ENCODE measurements at regions not wholly inside any gene's neighbourhood (a gene's known extent, or its start where the extent isn't known, plus 50 kb on each side); places are given as distances from the start of the nearest gene placed in this dataset.

- no peak overlapping the region for H4K91ac ChIP-seq (replicated peaks; ENCODE audit: insufficient read length, low read length)
- no peak overlapping the region for H3K23ac ChIP-seq (ENCODE audit: insufficient read length)
- DNase-seq (ENCODE audit: low read depth in 1 of 2, low spot score in 2 of 2) (no peak), FAIRE-seq (no peak)
- H3K56ac ChIP-seq (replicated peaks; ENCODE audit: insufficient read length, low read depth, low read length): no peak overlapping the region
- H3K18ac ChIP-seq (ENCODE audit: extremely low read depth, low read length): no peak overlapping the region
- H4K8ac ChIP-seq (ENCODE audit: extremely low read depth, insufficient read depth, low read length): no peak overlapping the region
- H3K9me3 ChIP-seq (ENCODE audit: insufficient read depth in 2 of 2, low read depth in 1 of 2, low read length in 1 of 2): no peaks in the 10 kb centered on the region
- H3K27me3 ChIP-seq (replicated peaks in 1 of 4; ENCODE audit: control insufficient read depth in 3 of 4, extremely low read depth in 1 of 4, insufficient read depth in 3 of 4, low read length in 3 of 4): no peaks in the 10 kb centered on the region
- no peak overlapping the region for H2AK5ac ChIP-seq (ENCODE audit: low read depth, low read length)
- no peak overlapping the region for H3K14ac ChIP-seq (ENCODE audit: insufficient read length)
- H2AFZ ChIP-seq (ENCODE audit: low read length): no peak overlapping the region
- no peaks in the 10 kb centered on the region for H3K79me2 ChIP-seq (ENCODE audit: control insufficient read depth in 1 of 2, insufficient read depth in 2 of 2, low read length in 2 of 2)
- H2BK120ac ChIP-seq (replicated peaks; ENCODE audit: low read depth, low read length): no peak overlapping the region
- no peak overlapping the region for H2BK20ac ChIP-seq (ENCODE audit: low read length)
- H3K79me1 ChIP-seq (ENCODE audit: low read depth, low read length): no peaks in the 10 kb centered on the region
- H3K4ac ChIP-seq (replicated peaks; ENCODE audit: insufficient read length, low read depth, low read length): no peak overlapping the region
- H2BK15ac ChIP-seq (ENCODE audit: low read length): no peak overlapping the region
- ChIA-PET POLR2A (ENCODE audit: partially characterized antibody) (no interaction called here), CTCF (ENCODE audit: partially characterized antibody) (interaction anchor here (0.6 kb wide), 1 partner anchor 1120 kb away, joined by 3 read pairs; no protein-coding TSS in a partner anchor)
- no peaks in the 10 kb centered on the region; the same call in 1 of the 2 replicates for H3K23me2 ChIP-seq (ENCODE audit: low read depth, low read length)
- H3K36me3 ChIP-seq (ENCODE audit: control insufficient read depth in 2 of 4, insufficient read depth in 4 of 4, low read length in 3 of 4): no peaks in the 10 kb centered on the region
- no peak overlapping the region for H4K5ac ChIP-seq (ENCODE audit: insufficient read length, low read depth, low read length)
- no peak overlapping the region for H3K9ac ChIP-seq (replicated peaks in 1 of 4; ENCODE audit: extremely low read depth in 1 of 4, low read depth in 3 of 4, low read length in 3 of 4)
- 69% methylated on average over 4 of the region's 4 CpGs; no CpG with 5 or more reads in 1 of the 2 experiments for WGBS, 2 experiments (ENCODE audit: extremely low coverage in 1 of 2, insufficient coverage in 1 of 2, insufficient read length in 1 of 2, insufficient replicate concordance in 2 of 2, low coverage in 1 of 2, low lambda C conversion rate in 2 of 2, missing lambda C conversion rate in 1 of 2)
- H3K4me1 ChIP-seq (replicated peaks in 1 of 4; ENCODE audit: control insufficient read depth in 3 of 4, insufficient read depth in 4 of 4, low read length in 3 of 4): no peaks in the 10 kb centered on the region
- no peak overlapping the region for H2BK12ac ChIP-seq (ENCODE audit: low read depth, low read length)
- no peak overlapping the region for H3K4me3 ChIP-seq (ENCODE audit: extremely low read depth in 1 of 4, insufficient read depth in 2 of 4, low read depth in 3 of 4, low read length in 4 of 4)
- no peak overlapping the region for H3K27ac ChIP-seq (ENCODE audit: low read depth, low read length)
- H3K4me2 ChIP-seq (ENCODE audit: insufficient read depth in 1 of 2, low read depth in 2 of 2, low read length in 2 of 2): no peak overlapping the region
- H2BK5ac ChIP-seq (ENCODE audit: low read depth, low read length): no peak overlapping the region
- H4K20me1 ChIP-seq (replicated peaks in 1 of 2; ENCODE audit: control insufficient read depth in 1 of 2, insufficient read depth in 2 of 2, low read length in 2 of 2): no peaks in the 10 kb centered on the region
- no peak for TF ChIP-seq RXRA (IDR thresholded peaks at IDR 0.05; ENCODE audit: insufficient read depth, low read depth, low read length)
- no peak for TF ChIP-seq TAF7 (optimal IDR thresholded peaks at IDR 0.05; ENCODE audit: borderline replicate concordance, low read depth, low read length)
- TF ChIP-seq SP1 (IDR thresholded peaks at IDR 0.05; ENCODE audit: low read depth, low read length): no peak
- no peak for TF ChIP-seq PHF8 (conservative IDR thresholded peaks at IDR 0.05; ENCODE audit: low read depth, low read length)
- no peak for TF ChIP-seq TAF1 (IDR thresholded peaks at IDR 0.05; ENCODE audit: low read depth, low read length)
- TF ChIP-seq TCF12 (IDR thresholded peaks at IDR 0.05; ENCODE audit: low read depth, low read length): no peak
- TF ChIP-seq CHD2 (IDR thresholded peaks at IDR 0.05; ENCODE audit: low read length): no peak
- TF ChIP-seq KDM5A (IDR thresholded peaks at IDR 0.05; ENCODE audit: low read length): no peak
- TF ChIP-seq HDAC6 (IDR thresholded peaks at IDR 0.05; ENCODE audit: low read depth, low read length): no peak
- TF ChIP-seq CREB1 (IDR thresholded peaks at IDR 0.05): no peak
- no peak for TF ChIP-seq SIRT6 (IDR thresholded peaks at IDR 0.05; ENCODE audit: low read length)
- no peak for TF ChIP-seq SIN3A (conservative IDR thresholded peaks at IDR 0.05 in 1 of 2, IDR thresholded peaks at IDR 0.05 in 1 of 2; ENCODE audit: low read depth in 1 of 2, low read length in 2 of 2)
- no peak for TF ChIP-seq ATF3 (IDR thresholded peaks at IDR 0.05; ENCODE audit: insufficient read depth, low read depth, low read length)
- no peak for TF ChIP-seq POLR2A (IDR thresholded peaks at IDR 0.05; ENCODE audit: control extremely low read depth in 1 of 2, low read depth in 2 of 2, low read length in 2 of 2)
- no peak for TF ChIP-seq E2F6 (IDR thresholded peaks at IDR 0.05)
- no peak for TF ChIP-seq CEBPB (IDR thresholded peaks at IDR 0.05; ENCODE audit: low read depth, low read length)
These were observed 279.0 kb downstream of the PMP22 start for GRCh38 chr17:14986127-14986526.

All from H1 (cell line).